ENCODE measurements at regions not wholly inside any gene's neighbourhood (a gene's known extent, or its start where the extent isn't known, plus 50 kb on each side); places are given as distances from the start of the nearest gene placed in this dataset.

DNA sequence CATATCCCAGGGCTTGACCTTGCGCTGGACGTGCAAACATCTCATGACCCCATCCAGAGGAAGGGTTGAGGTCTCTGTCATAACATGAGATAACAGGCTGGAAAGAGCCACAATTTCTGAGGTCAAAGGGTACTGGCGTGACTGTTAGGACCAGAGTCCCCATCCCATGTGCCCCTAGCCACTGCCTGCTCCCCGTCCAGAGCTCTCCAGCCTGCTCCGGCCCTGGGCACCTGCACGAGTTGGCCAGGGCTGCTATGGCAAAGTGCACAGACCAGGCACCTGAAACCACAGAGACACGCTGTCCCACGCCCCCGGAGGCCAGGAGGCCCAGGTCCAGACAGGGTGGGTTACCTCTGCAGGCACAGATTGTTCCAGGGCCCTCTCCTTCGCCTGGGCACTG lies 58.9 kb downstream of the SHANK2 start:
- no peak for TF ChIP-seq POLR2A (IDR thresholded peaks at IDR 0.05; ENCODE audit: low read depth, low read length)
- TF ChIP-seq POLR2AphosphoS5 (IDR thresholded peaks at IDR 0.05; ENCODE audit: low read depth, low read length) = no peak
- no peak for TF ChIP-seq TAF1 (IDR thresholded peaks at IDR 0.05; ENCODE audit: low read depth, low read length)

Measured in GM12891 (cell line).